AG04449 (cell line): ENCODE measurements at regions not wholly inside any gene's neighbourhood (a gene's known extent, or its start where the extent isn't known, plus 50 kb on each side); places are given as distances from the start of the nearest gene placed in this dataset.

ENCODE experiments used
- CTCF ChIA-PET: fragments of 350-600 bp; formaldehyde crosslinking; extraction: SDS; loops from one replicate; lab custom pipeline; 2021; ENCODE audit warnings: antibody characterized with exemption; lab: Yijun Ruan, JAX
- POLR2A ChIA-PET: fragments of 400-600, 350-600 bp; formaldehyde crosslinking; extraction: SDS; loops from one replicate; lab custom pipeline; 2020; ENCODE audit warnings: antibody characterized with exemption, inconsistent platforms; lab: Yijun Ruan, JAX
- DNase-seq: peaks from one replicate; pipeline ENCODE4 v3.0.0-alpha.2; 2010; ENCODE audit warnings: low read depth, low spot score
- H3K4me3 ChIP-seq: 2 replicates; pipeline ENCODE4 v1.5.1; 2011; ENCODE audit warnings: low read depth, mild to moderate bottlenecking, control low read depth, low read length
- TF ChIP-seq, protein P1 (sequence below): IDR thresholded peaks from one replicate; pipeline ENCODE4 v1.5.1; 2011; ENCODE audit warnings: mild to moderate bottlenecking, moderate library complexity, low read length, control low read depth, inconsistent platforms; ENCODE audit not compliant: insufficient read depth; ENCODE audit errors: missing control alignments

DNA sequence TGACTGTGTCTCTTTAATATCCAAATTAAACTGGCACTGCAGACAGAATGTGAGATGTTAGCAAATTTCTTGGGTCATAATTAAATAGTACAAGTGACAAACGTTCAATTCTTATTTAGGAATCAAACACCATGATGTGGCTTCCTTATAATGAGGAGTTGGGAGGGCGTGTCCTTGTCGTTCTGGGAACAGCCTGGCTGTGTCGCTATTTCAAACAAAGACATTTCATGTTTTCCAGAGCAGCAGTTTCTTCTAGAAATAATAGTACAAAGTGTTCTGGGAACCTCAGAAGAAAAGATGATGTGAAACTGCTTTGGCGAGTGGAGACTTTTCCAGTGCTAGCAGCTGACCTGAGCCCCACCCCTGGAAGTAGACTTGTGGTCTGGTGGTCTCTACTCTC, 301.7 kb upstream of the N4BP1 start:
- POLR2A ChIA-PET: no interaction called here
- no peak overlapping the region for H3K4me3 ChIP-seq
- CTCF ChIA-PET: interaction anchor here (1.4 kb wide), 1 partner anchor 439 kb away, joined by 5 read pairs; no protein-coding TSS in a partner anchor
- no peak for DNase-seq
- TF ChIP-seq, protein P1, sequence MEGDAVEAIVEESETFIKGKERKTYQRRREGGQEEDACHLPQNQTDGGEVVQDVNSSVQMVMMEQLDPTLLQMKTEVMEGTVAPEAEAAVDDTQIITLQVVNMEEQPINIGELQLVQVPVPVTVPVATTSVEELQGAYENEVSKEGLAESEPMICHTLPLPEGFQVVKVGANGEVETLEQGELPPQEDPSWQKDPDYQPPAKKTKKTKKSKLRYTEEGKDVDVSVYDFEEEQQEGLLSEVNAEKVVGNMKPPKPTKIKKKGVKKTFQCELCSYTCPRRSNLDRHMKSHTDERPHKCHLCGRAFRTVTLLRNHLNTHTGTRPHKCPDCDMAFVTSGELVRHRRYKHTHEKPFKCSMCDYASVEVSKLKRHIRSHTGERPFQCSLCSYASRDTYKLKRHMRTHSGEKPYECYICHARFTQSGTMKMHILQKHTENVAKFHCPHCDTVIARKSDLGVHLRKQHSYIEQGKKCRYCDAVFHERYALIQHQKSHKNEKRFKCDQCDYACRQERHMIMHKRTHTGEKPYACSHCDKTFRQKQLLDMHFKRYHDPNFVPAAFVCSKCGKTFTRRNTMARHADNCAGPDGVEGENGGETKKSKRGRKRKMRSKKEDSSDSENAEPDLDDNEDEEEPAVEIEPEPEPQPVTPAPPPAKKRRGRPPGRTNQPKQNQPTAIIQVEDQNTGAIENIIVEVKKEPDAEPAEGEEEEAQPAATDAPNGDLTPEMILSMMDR: peak; percentile 22

DNA sequence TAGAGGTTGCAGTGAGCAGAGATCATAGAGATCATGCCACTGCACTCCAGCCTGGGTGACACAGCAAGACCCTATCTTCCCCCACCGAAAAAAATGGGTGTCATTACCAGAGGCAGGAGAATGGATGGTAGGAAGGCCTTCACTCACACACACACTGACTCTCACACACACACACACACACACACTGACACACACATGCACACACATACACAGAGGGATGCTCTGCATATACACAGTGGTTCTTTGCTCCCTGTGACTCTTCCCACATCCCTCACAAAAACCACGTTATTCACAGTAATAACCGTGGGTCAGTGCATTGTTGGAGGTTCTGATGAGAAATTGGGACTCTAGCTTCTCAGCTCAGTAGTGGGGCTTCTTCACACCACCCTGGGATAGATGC, 300.2 kb upstream of the N4BP1 start:
- POLR2A ChIA-PET: no interaction called here
- no peak overlapping the region for H3K4me3 ChIP-seq
- TF ChIP-seq, protein P1: no peak
- no peak for DNase-seq
- CTCF ChIA-PET: no interaction called here

DNA sequence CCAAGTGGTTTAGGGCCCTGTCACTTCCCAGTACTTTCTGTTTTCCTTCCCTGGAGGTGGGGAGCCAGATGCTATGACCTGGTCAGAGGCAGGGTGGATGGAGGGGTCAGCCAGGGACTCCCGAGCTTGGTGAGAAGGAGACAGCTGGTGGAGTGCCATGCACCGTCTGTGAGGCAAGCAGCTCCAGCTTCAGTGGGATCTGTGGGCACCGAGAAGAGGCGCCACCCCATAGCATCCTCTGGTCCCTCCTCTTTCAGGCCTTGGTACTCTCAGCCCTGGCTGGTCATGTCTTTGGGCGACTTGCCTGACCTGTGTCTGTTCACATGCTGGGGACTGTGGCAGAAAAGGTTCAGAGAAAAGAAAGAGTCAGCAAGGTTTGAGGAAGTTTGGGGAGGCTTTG, 299.3 kb upstream of the N4BP1 start:
- no peak for DNase-seq
- H3K4me3 ChIP-seq: no peak overlapping the region
- CTCF ChIA-PET: no interaction called here
- TF ChIP-seq, protein P1: no peak
- POLR2A ChIA-PET: no interaction called here

DNA sequence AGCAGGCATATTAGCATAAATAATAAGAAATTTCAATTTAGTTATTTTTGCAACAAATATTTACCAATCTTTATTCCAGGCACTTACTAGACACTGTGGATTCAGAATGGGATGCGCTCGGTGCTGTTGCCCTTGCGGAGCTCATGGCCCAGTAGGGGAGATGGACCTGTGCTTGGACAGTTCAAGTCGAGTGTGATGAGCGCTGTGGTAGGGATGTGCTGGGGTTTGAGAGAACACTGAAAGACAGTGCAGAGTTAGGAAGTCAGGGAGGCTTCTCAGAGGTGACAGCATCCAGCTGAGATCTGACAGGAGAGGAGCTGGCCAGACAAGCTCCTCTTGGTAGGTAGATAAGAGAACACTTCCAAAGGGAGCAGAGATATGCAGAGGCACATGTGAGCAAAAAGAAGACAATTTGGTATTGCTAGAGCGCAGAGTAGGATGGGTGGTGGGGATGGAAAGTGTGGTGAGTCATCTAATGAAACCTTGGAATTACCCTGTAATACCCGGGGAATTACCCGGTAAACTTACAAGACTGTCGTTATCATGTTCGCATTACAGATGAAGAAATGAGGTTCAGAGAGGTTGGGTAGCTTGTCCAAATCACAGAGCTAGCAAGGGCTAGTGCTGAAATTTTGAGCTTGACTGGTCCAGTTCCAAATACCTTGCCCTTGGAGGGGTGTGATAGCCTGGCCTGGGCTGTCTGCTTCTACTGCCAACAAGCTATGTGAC, 298.1 kb upstream of the N4BP1 start:
- no peak overlapping the region for H3K4me3 ChIP-seq
- ChIA-PET CTCF (no interaction called here), POLR2A (no interaction called here)
- DNase-seq: no peak
- TF ChIP-seq, protein P1: no peak

DNA sequence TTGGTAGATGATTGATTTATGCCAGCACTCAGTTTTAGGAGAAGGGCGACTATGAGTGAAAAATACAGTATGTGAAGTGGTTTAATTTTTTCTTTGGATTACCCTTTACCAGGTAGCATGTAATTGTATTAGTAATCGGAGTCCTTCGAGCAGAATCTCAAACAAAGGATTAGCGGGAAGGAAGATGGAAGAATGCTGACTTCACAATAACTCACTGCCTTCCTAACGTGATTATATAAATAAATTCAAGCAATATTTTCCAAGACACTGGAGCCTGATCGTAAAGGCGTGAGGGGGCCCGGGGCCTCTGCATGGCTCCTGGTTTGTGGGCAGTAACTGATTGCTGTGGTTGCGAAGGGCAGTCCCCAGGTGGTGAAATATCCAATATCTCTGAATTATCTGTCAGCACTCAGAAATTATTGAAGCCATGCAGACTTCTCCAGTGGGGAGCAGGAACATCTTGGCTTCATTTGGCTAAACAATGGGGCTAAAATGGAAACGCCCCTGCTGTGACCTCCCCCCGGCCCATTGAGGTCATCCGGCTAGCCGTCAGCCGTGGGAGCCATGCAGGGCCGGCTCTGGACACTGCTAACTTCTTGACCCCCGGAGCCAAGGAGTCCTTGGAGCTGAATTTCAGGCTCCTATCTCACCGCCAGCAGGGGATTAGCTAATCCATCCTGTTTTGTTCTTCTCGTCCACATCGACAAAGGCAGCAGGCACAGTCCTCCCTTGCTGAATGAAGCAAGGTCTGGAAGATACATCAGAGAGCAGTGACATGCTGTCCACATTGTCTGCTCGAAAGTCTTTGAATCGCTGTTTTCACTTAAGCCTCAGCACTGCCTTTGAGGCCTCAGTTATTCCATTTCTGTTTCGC, 295.9 kb upstream of the N4BP1 start:
- TF ChIP-seq, protein P1: no peak
- ChIA-PET POLR2A (no interaction called here), CTCF (no interaction called here)
- DNase-seq: no peak
- no peak overlapping the region for H3K4me3 ChIP-seq

DNA sequence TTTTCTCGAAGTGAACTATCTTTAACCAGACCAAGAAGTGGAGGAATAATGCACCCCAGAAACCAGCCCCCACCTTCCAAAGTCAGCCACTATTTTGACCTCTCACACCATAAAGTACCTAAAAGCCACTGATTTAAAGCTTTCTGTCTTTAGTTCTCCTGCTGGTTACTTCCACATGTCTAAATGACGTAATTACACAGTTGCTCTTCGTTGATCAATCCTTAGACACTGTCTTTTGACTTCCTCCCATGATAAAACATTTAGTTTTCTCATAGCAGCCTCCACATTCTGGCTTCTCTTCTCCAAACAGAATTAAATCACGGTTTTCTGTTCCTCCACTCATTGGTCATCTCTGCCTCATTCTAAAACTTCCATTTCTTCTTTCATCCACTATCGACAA, 294.4 kb upstream of the N4BP1 start:
- DNase-seq: no peak
- ChIA-PET POLR2A (no interaction called here), CTCF (no interaction called here)
- TF ChIP-seq, protein P1: no peak
- H3K4me3 ChIP-seq: no peak overlapping the region
